ENCODE measurements at regions not wholly inside any gene's neighbourhood (a gene's known extent, or its start where the extent isn't known, plus 50 kb on each side); places are given as distances from the start of the nearest gene placed in this dataset.
"Not testable (repeated sequence)": the region's sequence is repeated elsewhere in the genome, so short reads cannot be mapped to it uniquely, and the experiment has no call there.

GRCh38 chr16:52740333-52740732 is 193.4 kb upstream of the TOX3 start (continued):
- TF ChIP-seq ZNF366 (tag by site-specific recombination; conservative IDR thresholded peaks at IDR 0.05) (no peak), ZNF132 (tag by site-specific recombination; IDR thresholded peaks at IDR 0.05; ENCODE audit: borderline replicate concordance) (no peak), ZNF76 (tag by site-specific recombination; IDR thresholded peaks at IDR 0.05; ENCODE audit: borderline replicate concordance, low read depth) (no peak)

GRCh38 chr16:52738992-52739391 is 192.0 kb upstream of the TOX3 start:
- H3K9me3 ChIP-seq (ENCODE audit: control insufficient read depth, insufficient read depth, low read depth, low read length); POLR2A ChIA-PET; H3K27ac ChIP-seq (ENCODE audit: extremely low read depth, low read depth, low read length); H3K4me1 ChIP-seq (ENCODE audit: control insufficient read depth, insufficient read depth, low read length); H3K36me3 ChIP-seq (ENCODE audit: control insufficient read depth in 2 of 2, insufficient read depth in 1 of 2, low read length in 2 of 2); H3K4me3 ChIP-seq (ENCODE audit: low read depth, low read length); CTCF ChIA-PET: not testable (repeated sequence)

GRCh38 chr16:52731219-52731875 is 184.4 kb upstream of the TOX3 start:
- Histone ChIP-seq H3K9me3 (ENCODE audit: control insufficient read depth, insufficient read depth, low read depth, low read length) (no peaks in the 10 kb centered on the region; the same call in 1 of the 2 replicates), H3K4me1 (ENCODE audit: control insufficient read depth, insufficient read depth, low read length) (no peaks in the 10 kb centered on the region), H3K27ac (ENCODE audit: extremely low read depth, low read depth, low read length) (no peak overlapping the region), H3K36me3 (ENCODE audit: control insufficient read depth in 2 of 2, insufficient read depth in 1 of 2, low read length in 2 of 2) (no peaks in the 10 kb centered on the region), H3K4me3 (ENCODE audit: low read depth, low read length) (no peak overlapping the region)
- ChIA-PET POLR2A (no interaction called here), CTCF (no interaction called here)
- TF ChIP-seq ZNF518A (tag by site-specific recombination; conservative IDR thresholded peaks at IDR 0.05; ENCODE audit: low read depth) (no peak), HOXD13 (CRISPR knock-in tag; IDR thresholded peaks at IDR 0.05; ENCODE audit: borderline replicate concordance) (no peak), ZBTB7A (tag by site-specific recombination; IDR thresholded peaks at IDR 0.05; ENCODE audit: low read depth) (no peak), ZNF621 (tag by site-specific recombination; IDR thresholded peaks at IDR 0.05) (no peak)

- TF ChIP-seq ZNF76 (tag by site-specific recombination; IDR thresholded peaks at IDR 0.05; ENCODE audit: borderline replicate concordance, low read depth) (no peak), IKZF3 (tag by site-specific recombination; IDR thresholded peaks at IDR 0.05) (no peak), ZNF2 (tag by site-specific recombination; IDR thresholded peaks at IDR 0.05) (no peak), SCRT2 (tag by site-specific recombination; IDR thresholded peaks at IDR 0.05) (no peak), ZFP37 (tag by site-specific recombination; IDR thresholded peaks at IDR 0.05) (no peak), KLF7 (tag by site-specific recombination; IDR thresholded peaks at IDR 0.05; ENCODE audit: borderline replicate concordance) (no peak), ZNF596 (tag by site-specific recombination; IDR thresholded peaks at IDR 0.05) (no peak), ZNF701 (tag by site-specific recombination; IDR thresholded peaks at IDR 0.05) (no peak), ZNF560 (tag by site-specific recombination; IDR thresholded peaks at IDR 0.05; ENCODE audit: borderline replicate concordance) (no peak), ZNF521 (tag by site-specific recombination; IDR thresholded peaks at IDR 0.05) (no peak), ZNF341 (tag by site-specific recombination; IDR thresholded peaks at IDR 0.05; ENCODE audit: low read depth) (no peak), ZNF140 (tag by site-specific recombination; IDR thresholded peaks at IDR 0.05) (no peak), ZNF658 (tag by site-specific recombination; IDR thresholded peaks at IDR 0.05) (no peak), GLI4 (tag by site-specific recombination; IDR thresholded peaks at IDR 0.05) (no peak), ZNF248 (tag by site-specific recombination; IDR thresholded peaks at IDR 0.05) (no peak), MZF1 (tag by site-specific recombination; IDR thresholded peaks at IDR 0.05; ENCODE audit: borderline replicate concordance) (no peak), ZNF302 (tag by site-specific recombination; IDR thresholded peaks at IDR 0.05; ENCODE audit: low read depth) (no peak), KLF16 (tag by site-specific recombination; IDR thresholded peaks at IDR 0.05) (no peak)
- ChIA-PET POLR2A (no interaction called here), CTCF (no interaction called here)
- no peak overlapping the region for H3K4me3 ChIP-seq (ENCODE audit: low read depth, low read length)
- H3K27ac ChIP-seq (ENCODE audit: extremely low read depth, low read depth, low read length), result no peak overlapping the region
- H3K9me3 ChIP-seq (ENCODE audit: control insufficient read depth, insufficient read depth, low read depth, low read length), result no peaks in the 10 kb centered on the region; the same call in 1 of the 2 replicates
- no peaks in the 10 kb centered on the region for H3K4me1 ChIP-seq (ENCODE audit: control insufficient read depth, insufficient read depth, low read length)
- H3K36me3 ChIP-seq (ENCODE audit: control insufficient read depth in 2 of 2, insufficient read depth in 1 of 2, low read length in 2 of 2), result no peaks in the 10 kb centered on the region
These were observed 182.8 kb upstream of the TOX3 start for GRCh38 chr16:52729731-52730130.

All from HEK293 (cell line).